ENCODE measurements at regions not wholly inside any gene's neighbourhood (a gene's known extent, or its start where the extent isn't known, plus 50 kb on each side); places are given as distances from the start of the nearest gene placed in this dataset.

DNA sequence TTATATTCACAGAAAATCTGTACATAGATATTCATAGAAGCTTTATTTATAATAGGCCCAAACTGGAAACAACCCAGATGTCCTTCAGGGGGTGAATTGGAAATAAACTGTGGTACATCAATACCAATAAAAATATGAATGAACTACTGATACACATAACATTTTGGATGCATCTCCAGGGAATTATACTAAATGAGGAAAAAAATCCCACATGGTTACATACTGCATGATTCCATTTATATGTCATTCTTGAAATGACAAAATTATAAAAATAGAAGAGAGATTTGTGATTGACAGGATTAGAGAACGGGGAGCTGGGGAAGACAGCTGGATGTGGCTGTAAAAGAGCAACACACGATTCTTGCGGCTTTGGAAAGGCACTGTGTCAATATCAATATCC lies 435.0 kb downstream of the TMEM182 start:
- TF ChIP-seq, protein P1, sequence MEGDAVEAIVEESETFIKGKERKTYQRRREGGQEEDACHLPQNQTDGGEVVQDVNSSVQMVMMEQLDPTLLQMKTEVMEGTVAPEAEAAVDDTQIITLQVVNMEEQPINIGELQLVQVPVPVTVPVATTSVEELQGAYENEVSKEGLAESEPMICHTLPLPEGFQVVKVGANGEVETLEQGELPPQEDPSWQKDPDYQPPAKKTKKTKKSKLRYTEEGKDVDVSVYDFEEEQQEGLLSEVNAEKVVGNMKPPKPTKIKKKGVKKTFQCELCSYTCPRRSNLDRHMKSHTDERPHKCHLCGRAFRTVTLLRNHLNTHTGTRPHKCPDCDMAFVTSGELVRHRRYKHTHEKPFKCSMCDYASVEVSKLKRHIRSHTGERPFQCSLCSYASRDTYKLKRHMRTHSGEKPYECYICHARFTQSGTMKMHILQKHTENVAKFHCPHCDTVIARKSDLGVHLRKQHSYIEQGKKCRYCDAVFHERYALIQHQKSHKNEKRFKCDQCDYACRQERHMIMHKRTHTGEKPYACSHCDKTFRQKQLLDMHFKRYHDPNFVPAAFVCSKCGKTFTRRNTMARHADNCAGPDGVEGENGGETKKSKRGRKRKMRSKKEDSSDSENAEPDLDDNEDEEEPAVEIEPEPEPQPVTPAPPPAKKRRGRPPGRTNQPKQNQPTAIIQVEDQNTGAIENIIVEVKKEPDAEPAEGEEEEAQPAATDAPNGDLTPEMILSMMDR (IDR thresholded peaks at IDR 0.05) = no peak
- TF ChIP-seq POLR2A (IDR thresholded peaks at IDR 0.05; ENCODE audit: low read depth) = no peak
